ENCODE measurements at regions not wholly inside any gene's neighbourhood (a gene's known extent, or its start where the extent isn't known, plus 50 kb on each side); places are given as distances from the start of the nearest gene placed in this dataset.

GRCh38 chr6:104166055-104166668 lies 693.6 kb downstream of the HACE1 start:
- POLR2A ChIA-PET = no interaction called here
- Histone ChIP-seq H3K4me1 (ENCODE audit: control insufficient read depth, insufficient read depth, low read length) (no peaks in the 10 kb centered on the region), H3K9me3 (ENCODE audit: control insufficient read depth, insufficient read depth, low read depth, low read length) (no peaks in the 10 kb centered on the region), H3K27me3 (ENCODE audit: control insufficient read depth, insufficient read depth, low read length) (no peaks in the 10 kb centered on the region), H3K27ac (ENCODE audit: low read length) (no peak overlapping the region), H3K4me3 (ENCODE audit: low read depth in 2 of 2, low read length in 2 of 2) (no peak overlapping the region), H3K36me3 (ENCODE audit: control insufficient read depth, insufficient read depth, low read length) (no peaks in the 10 kb centered on the region)
- in situ Hi-C loops (cut with HindIII; ENCODE audit: low pct_unique_long_range_greater_than_20kb, low sequenced_read_pairs) = no loop called here
- intact Hi-C loops (cut with micrococcal nuclease; ENCODE audit: unreplicated experiment) = no loop called here
- TF ChIP-seq REST (IDR thresholded peaks at IDR 0.05; ENCODE audit: insufficient read depth in 1 of 2, low read depth in 2 of 2, low read length in 1 of 2) (no peak), CTCF (IDR thresholded peaks at IDR 0.05) (no peak), TCF7L2 (IDR thresholded peaks at IDR 0.05; ENCODE audit: low read depth, low read length) (no peak), POLR2AphosphoS5 (IDR thresholded peaks at IDR 0.05; ENCODE audit: low read depth, low read length) (no peak), SIN3A (IDR thresholded peaks at IDR 0.05; ENCODE audit: borderline replicate concordance, insufficient read depth, low read depth, low read length) (no peak)
- ATAC-seq (no peak), DNase-seq (ENCODE audit: low read depth, low spot score) (no peak)
- BruUV-seq (replicated peaks) = no TSS peak
- CTCF ChIA-PET = no interaction called here

DNA sequence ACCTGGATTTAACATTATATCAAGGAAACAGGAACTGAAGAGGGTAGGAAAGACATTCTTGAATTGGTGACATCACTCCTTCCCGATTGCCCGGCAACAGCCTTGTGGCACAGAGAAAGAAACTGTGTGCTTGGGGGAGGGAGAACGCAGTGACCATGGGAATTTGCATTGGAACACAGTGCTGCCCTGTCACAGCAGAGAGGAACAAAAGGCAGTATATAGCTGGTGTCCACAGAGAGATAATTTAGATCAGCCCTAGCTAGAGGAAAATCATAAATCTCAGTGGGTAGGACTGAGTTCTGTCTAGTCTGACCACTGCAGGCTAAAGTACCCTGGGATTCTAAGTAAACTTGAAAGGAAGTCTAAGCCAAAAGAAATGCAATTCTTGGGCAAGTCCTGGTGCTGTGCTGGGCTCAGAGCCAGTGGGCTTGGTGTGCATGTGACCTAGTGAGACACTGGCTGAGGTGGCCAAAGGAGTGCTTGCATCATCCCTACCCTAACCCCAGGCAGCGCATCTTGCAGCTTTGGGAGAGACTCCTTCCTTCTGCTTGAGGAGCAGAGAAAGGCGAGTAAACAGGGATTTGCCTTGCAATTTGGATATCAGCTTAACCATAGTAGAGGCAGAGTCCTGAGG lies 697.6 kb downstream of the HACE1 start:
- POLR2A ChIA-PET = no interaction called here
- ATAC-seq (no peak), DNase-seq (ENCODE audit: low read depth, low spot score) (no peak)
- TF ChIP-seq TCF7L2 (IDR thresholded peaks at IDR 0.05; ENCODE audit: low read depth, low read length) (no peak), REST (IDR thresholded peaks at IDR 0.05; ENCODE audit: insufficient read depth in 1 of 2, low read depth in 2 of 2, low read length in 1 of 2) (no peak), SIN3A (IDR thresholded peaks at IDR 0.05; ENCODE audit: borderline replicate concordance, insufficient read depth, low read depth, low read length) (no peak), CTCF (IDR thresholded peaks at IDR 0.05) (no peak), POLR2AphosphoS5 (IDR thresholded peaks at IDR 0.05; ENCODE audit: low read depth, low read length) (no peak)
- CTCF ChIA-PET = no interaction called here
- H3K36me3 ChIP-seq (ENCODE audit: control insufficient read depth, insufficient read depth, low read length) = no peaks in the 10 kb centered on the region
- no peaks in the 10 kb centered on the region for H3K4me1 ChIP-seq (ENCODE audit: control insufficient read depth, insufficient read depth, low read length)
- no peak overlapping the region for H3K4me3 ChIP-seq (ENCODE audit: low read depth in 2 of 2, low read length in 2 of 2)
- H3K27me3 ChIP-seq (ENCODE audit: control insufficient read depth, insufficient read depth, low read length) = no peaks in the 10 kb centered on the region
- in situ Hi-C loops (cut with HindIII; ENCODE audit: low pct_unique_long_range_greater_than_20kb, low sequenced_read_pairs) (no loop called here), intact Hi-C loops (cut with micrococcal nuclease; ENCODE audit: unreplicated experiment) (no loop called here)
- BruUV-seq (replicated peaks) = no TSS peak
- H3K9me3 ChIP-seq (ENCODE audit: control insufficient read depth, insufficient read depth, low read depth, low read length) = no peaks in the 10 kb centered on the region
- H3K27ac ChIP-seq (ENCODE audit: low read length) = no peak overlapping the region

Measured in Panc1 (cell line).